ENCODE measurements at regions not wholly inside any gene's neighbourhood (a gene's known extent, or its start where the extent isn't known, plus 50 kb on each side); places are given as distances from the start of the nearest gene placed in this dataset.

- no peak overlapping the region for H3K9ac ChIP-seq (replicated peaks in 1 of 4; ENCODE audit: extremely low read depth in 1 of 4, low read depth in 3 of 4, low read length in 3 of 4)
- H2BK20ac ChIP-seq (ENCODE audit: low read length) = no peak overlapping the region
- peaks cover 0 to 12% (median 7%) of the 10 kb centered on the region in 4 experiments; a peak in 5 of 7 replicates for H3K4me1 ChIP-seq (replicated peaks in 1 of 4; ENCODE audit: control insufficient read depth in 3 of 4, insufficient read depth in 4 of 4, low read length in 3 of 4)
- peaks cover 0 to 4% (median 3%) of the 10 kb centered on the region in 4 experiments; a peak in 4 of 7 replicates for H3K27me3 ChIP-seq (replicated peaks in 1 of 4; ENCODE audit: control insufficient read depth in 3 of 4, extremely low read depth in 1 of 4, insufficient read depth in 3 of 4, low read length in 3 of 4)
- H4K91ac ChIP-seq (replicated peaks; ENCODE audit: insufficient read length, low read length) = no peak overlapping the region
- H3K36me3 ChIP-seq (ENCODE audit: control insufficient read depth in 2 of 4, insufficient read depth in 4 of 4, low read length in 3 of 4) = no peaks in the 10 kb centered on the region
- FAIRE-seq (no peak), DNase-seq (ENCODE audit: low read depth in 1 of 2, low spot score in 2 of 2) (no peak)
- no peaks in the 10 kb centered on the region for H4K20me1 ChIP-seq (replicated peaks in 1 of 2; ENCODE audit: control insufficient read depth in 1 of 2, insufficient read depth in 2 of 2, low read length in 2 of 2)
- no peaks in the 10 kb centered on the region for H3K79me1 ChIP-seq (ENCODE audit: low read depth, low read length)
- no peak overlapping the region for H2BK15ac ChIP-seq (ENCODE audit: low read length)
- POLR2A ChIA-PET (ENCODE audit: partially characterized antibody) = no interaction called here
- no peak overlapping the region for H4K5ac ChIP-seq (ENCODE audit: insufficient read length, low read depth, low read length)
- no peaks in the 10 kb centered on the region for H3K9me3 ChIP-seq (ENCODE audit: insufficient read depth in 2 of 2, low read depth in 1 of 2, low read length in 1 of 2)
- no peak overlapping the region for H3K14ac ChIP-seq (ENCODE audit: insufficient read length)
- H3K23me2 ChIP-seq (ENCODE audit: low read depth, low read length) = no peaks in the 10 kb centered on the region
- H3K79me2 ChIP-seq (ENCODE audit: control insufficient read depth in 1 of 2, insufficient read depth in 2 of 2, low read length in 2 of 2) = no peaks in the 10 kb centered on the region
- no peak overlapping the region for H3K4me3 ChIP-seq (ENCODE audit: extremely low read depth in 1 of 4, insufficient read depth in 2 of 4, low read depth in 3 of 4, low read length in 4 of 4)
- H2BK12ac ChIP-seq (ENCODE audit: low read depth, low read length) = no peak overlapping the region
- H3K4ac ChIP-seq (replicated peaks; ENCODE audit: insufficient read length, low read depth, low read length) = no peak overlapping the region
- H3K27ac ChIP-seq (ENCODE audit: low read depth, low read length) = no peak overlapping the region
- no peak overlapping the region for H3K56ac ChIP-seq (replicated peaks; ENCODE audit: insufficient read length, low read depth, low read length)
- no peak overlapping the region for H3K18ac ChIP-seq (ENCODE audit: extremely low read depth, low read length)
- H2BK120ac ChIP-seq (replicated peaks; ENCODE audit: low read depth, low read length) = no peak overlapping the region
- no peak overlapping the region for H4K8ac ChIP-seq (ENCODE audit: extremely low read depth, insufficient read depth, low read length)
- CTCF ChIA-PET (ENCODE audit: partially characterized antibody) = interaction anchor here (1.5 kb wide), 1 partner anchor 19 kb away, joined by 3 read pairs; no protein-coding TSS in a partner anchor
- H3K23ac ChIP-seq (ENCODE audit: insufficient read length) = no peak overlapping the region
- H2AFZ ChIP-seq (ENCODE audit: low read length) = no peak overlapping the region
- no peak overlapping the region for H3K4me2 ChIP-seq (ENCODE audit: insufficient read depth in 1 of 2, low read depth in 2 of 2, low read length in 2 of 2)
- no peak overlapping the region for H2BK5ac ChIP-seq (ENCODE audit: low read depth, low read length)
- WGBS, 2 experiments (ENCODE audit: extremely low coverage in 1 of 2, insufficient coverage in 1 of 2, insufficient read length in 1 of 2, insufficient replicate concordance in 2 of 2, low coverage in 1 of 2, low lambda C conversion rate in 2 of 2, missing lambda C conversion rate in 1 of 2) = 90% methylated on average over 2 of the region's 2 CpGs; no CpG with 5 or more reads in 1 of the 2 experiments
- no peak overlapping the region for H2AK5ac ChIP-seq (ENCODE audit: low read depth, low read length)
- TF ChIP-seq TAF7 (optimal IDR thresholded peaks at IDR 0.05; ENCODE audit: borderline replicate concordance, low read depth, low read length) (no peak), CTBP2 (IDR thresholded peaks at IDR 0.05; ENCODE audit: borderline replicate concordance, insufficient read depth, insufficient read length, low read length) (no peak), POLR2A (IDR thresholded peaks at IDR 0.05; ENCODE audit: control extremely low read depth in 1 of 2, low read depth in 2 of 2, low read length in 2 of 2) (no peak), SP2 (IDR thresholded peaks at IDR 0.05; ENCODE audit: low read length) (no peak), BCL11A (IDR thresholded peaks at IDR 0.05; ENCODE audit: low read depth in 2 of 2, low read length in 2 of 2) (no peak), TBP (IDR thresholded peaks at IDR 0.05; ENCODE audit: low read depth, low read length) (no peak), POU5F1 (IDR thresholded peaks at IDR 0.05; ENCODE audit: low read depth, low read length) (no peak), FOSL1 (IDR thresholded peaks at IDR 0.05; ENCODE audit: insufficient read depth, low read depth, low read length) (no peak), SIX5 (IDR thresholded peaks at IDR 0.05; ENCODE audit: low read depth, low read length) (no peak), GABPA (IDR thresholded peaks at IDR 0.05; ENCODE audit: borderline replicate concordance, insufficient read depth, low read length) (no peak), SP4 (IDR thresholded peaks at IDR 0.05; ENCODE audit: low read length) (no peak), CHD1 (IDR thresholded peaks at IDR 0.05; ENCODE audit: low read depth, low read length) (no peak), E2F6 (IDR thresholded peaks at IDR 0.05) (no peak)
- TF ChIP-seq, protein P1, sequence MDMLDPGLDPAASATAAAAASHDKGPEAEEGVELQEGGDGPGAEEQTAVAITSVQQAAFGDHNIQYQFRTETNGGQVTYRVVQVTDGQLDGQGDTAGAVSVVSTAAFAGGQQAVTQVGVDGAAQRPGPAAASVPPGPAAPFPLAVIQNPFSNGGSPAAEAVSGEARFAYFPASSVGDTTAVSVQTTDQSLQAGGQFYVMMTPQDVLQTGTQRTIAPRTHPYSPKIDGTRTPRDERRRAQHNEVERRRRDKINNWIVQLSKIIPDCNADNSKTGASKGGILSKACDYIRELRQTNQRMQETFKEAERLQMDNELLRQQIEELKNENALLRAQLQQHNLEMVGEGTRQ (IDR thresholded peaks at IDR 0.05; ENCODE audit: low read length) = no peak
Observed at GRCh38 chr3:72584262-72584661, 264.0 kb downstream of the SHQ1 start.

Measured in H1 (cell line).